Panc1 (cell line): ENCODE measurements at regions not wholly inside any gene's neighbourhood (a gene's known extent, or its start where the extent isn't known, plus 50 kb on each side); places are given as distances from the start of the nearest gene placed in this dataset.
"Not testable (repeated sequence)": the region's sequence is repeated elsewhere in the genome, so short reads cannot be mapped to it uniquely, and the experiment has no call there.

Source experiments
- ATAC-seq: fragments of 200-7000 bp; cut with Tn5 transposase; 2 replicates; pipeline ENCODE4 v1.9.1; 2020; ENCODE audit warnings: mild to moderate bottlenecking, moderate library complexity
- BruUV-seq: library from RNA; stranded (reverse); fragments of 400-500 nt; replicated peaks from 2 replicates; lab custom pipeline; 2021; lab: Mats Ljungman, UMichigan
- CTCF ChIA-PET: fragments of 300-600 bp; sonication (Branson Sonifier 250); formaldehyde crosslinking; loops from one replicate; lab custom pipeline; 2022; ENCODE audit warnings: antibody characterized with exemption; lab: Charles Lee
- POLR2A ChIA-PET: fragments of 300-600 bp; sonication (Branson Sonifier 250); formaldehyde crosslinking; loops from one replicate; lab custom pipeline; 2022; ENCODE audit warnings: antibody characterized with exemption; lab: Charles Lee
- DNase-seq: peaks from one replicate; pipeline ENCODE4 v3.0.0-alpha.2; 2010; ENCODE audit warnings: low read depth, low spot score
- H3K27ac ChIP-seq: 2 replicates; pipeline ENCODE4 v1.5.1; 2011; ENCODE audit warnings: mild to moderate bottlenecking, low read length, inconsistent platforms
- H3K27me3 ChIP-seq: fragments of 200-500 bp; sonication (Bioruptor generic); 2 replicates; pipeline ENCODE4 v1.6.0; 2014; ENCODE audit warnings: low read length, inconsistent platforms; ENCODE audit not compliant: control insufficient read depth, insufficient read depth
- H3K36me3 ChIP-seq: fragments of 200-500 bp; sonication (Bioruptor generic); 2 replicates; pipeline ENCODE4 v1.5.1; 2014; ENCODE audit warnings: inconsistent platforms, mild to moderate bottlenecking, low read length, moderate library complexity; ENCODE audit not compliant: control insufficient read depth, insufficient read depth
- H3K4me1 ChIP-seq: 2 replicates; pipeline ENCODE4 v1.5.1; 2011; ENCODE audit warnings: inconsistent platforms, mild to moderate bottlenecking, low read length, moderate library complexity; ENCODE audit not compliant: control insufficient read depth, insufficient read depth
- H3K4me3 ChIP-seq, 2 experiments: 2 replicates each; pipeline ENCODE4 v1.5.1; 2011 to 2012; ENCODE audit warnings: low read depth in 2 of 2, low read length in 2 of 2, mild to moderate bottlenecking in 2 of 2, inconsistent platforms in 1 of 2, moderate library complexity in 1 of 2
- H3K9me3 ChIP-seq: fragments of 200-500 bp; sonication (Bioruptor generic); 2 replicates; pipeline ENCODE4 v1.5.1; 2014; ENCODE audit warnings: low read depth, mild to moderate bottlenecking, inconsistent platforms, low read length, moderate library complexity; ENCODE audit not compliant: control insufficient read depth, insufficient read depth
- CTCF ChIP-seq: fragments of 450-650 bp; IDR thresholded peaks from 2 replicates; pipeline ENCODE4 v1.5.1; 2017; ENCODE audit warnings: mild to moderate bottlenecking
- POLR2AphosphoS5 ChIP-seq: IDR thresholded peaks from 2 replicates; pipeline ENCODE4 v1.6.1; 2012; ENCODE audit warnings: mild to moderate bottlenecking, low read depth, low read length, moderate library complexity
- SIN3A ChIP-seq: IDR thresholded peaks from 2 replicates; pipeline ENCODE4 v1.6.1; 2012; ENCODE audit warnings: low read depth, mild to moderate bottlenecking, low read length, moderate library complexity, borderline replicate concordance; ENCODE audit not compliant: insufficient read depth
- TCF7L2 ChIP-seq: IDR thresholded peaks from 2 replicates; pipeline ENCODE4 v1.6.1; 2011; ENCODE audit warnings: mild to moderate bottlenecking, low read depth, low read length, inconsistent platforms
- in situ Hi-C: cut with HindIII; loops from 2 replicates; pipeline ENCODE4 v1.10.0; 2016; ENCODE audit warnings: low sequenced_read_pairs, low pct_unique_long_range_greater_than_20kb
- intact Hi-C: fragments of 100-400 bp; cut with micrococcal nuclease; formaldehyde crosslinking; loops from one replicate; pipeline ENCODE4 v1.10.0; 2022; ENCODE audit not compliant: unreplicated experiment
- TF ChIP-seq, protein P1 (sequence below), 2 experiments: IDR thresholded peaks; 2 replicates each; pipeline ENCODE4 v1.6.1; 2011 to 2012; ENCODE audit warnings: low read depth in 2 of 2, control low read depth in 1 of 2, low read length in 1 of 2, mild to moderate bottlenecking in 1 of 2, moderate library complexity in 1 of 2; ENCODE audit not compliant: insufficient read depth in 1 of 2

GRCh38 chr4:9707936-9708335 lies 73.5 kb upstream of the DRD5 start:
- POLR2A ChIA-PET, BruUV-seq, H3K36me3 ChIP-seq, H3K4me3 ChIP-seq, CTCF ChIA-PET, H3K9me3 ChIP-seq, H3K27ac ChIP-seq, in situ Hi-C loops, H3K4me1 ChIP-seq, DNase-seq, ATAC-seq, H3K27me3 ChIP-seq: not testable (repeated sequence)
- intact Hi-C loops, result loop anchor here (10.0 kb wide), 1 partner anchor 57 kb away; no protein-coding TSS in a partner anchor

- intact Hi-C loops (loop anchor here (10.0 kb wide), 1 partner anchor 55 kb away; no protein-coding TSS in a partner anchor), in situ Hi-C loops (no loop called here)
- H3K4me3 ChIP-seq, result no peak overlapping the region
- no peak for TF ChIP-seq SIN3A
- no peak for TF ChIP-seq TCF7L2
- no peak for TF ChIP-seq CTCF
- TF ChIP-seq, protein P1, sequence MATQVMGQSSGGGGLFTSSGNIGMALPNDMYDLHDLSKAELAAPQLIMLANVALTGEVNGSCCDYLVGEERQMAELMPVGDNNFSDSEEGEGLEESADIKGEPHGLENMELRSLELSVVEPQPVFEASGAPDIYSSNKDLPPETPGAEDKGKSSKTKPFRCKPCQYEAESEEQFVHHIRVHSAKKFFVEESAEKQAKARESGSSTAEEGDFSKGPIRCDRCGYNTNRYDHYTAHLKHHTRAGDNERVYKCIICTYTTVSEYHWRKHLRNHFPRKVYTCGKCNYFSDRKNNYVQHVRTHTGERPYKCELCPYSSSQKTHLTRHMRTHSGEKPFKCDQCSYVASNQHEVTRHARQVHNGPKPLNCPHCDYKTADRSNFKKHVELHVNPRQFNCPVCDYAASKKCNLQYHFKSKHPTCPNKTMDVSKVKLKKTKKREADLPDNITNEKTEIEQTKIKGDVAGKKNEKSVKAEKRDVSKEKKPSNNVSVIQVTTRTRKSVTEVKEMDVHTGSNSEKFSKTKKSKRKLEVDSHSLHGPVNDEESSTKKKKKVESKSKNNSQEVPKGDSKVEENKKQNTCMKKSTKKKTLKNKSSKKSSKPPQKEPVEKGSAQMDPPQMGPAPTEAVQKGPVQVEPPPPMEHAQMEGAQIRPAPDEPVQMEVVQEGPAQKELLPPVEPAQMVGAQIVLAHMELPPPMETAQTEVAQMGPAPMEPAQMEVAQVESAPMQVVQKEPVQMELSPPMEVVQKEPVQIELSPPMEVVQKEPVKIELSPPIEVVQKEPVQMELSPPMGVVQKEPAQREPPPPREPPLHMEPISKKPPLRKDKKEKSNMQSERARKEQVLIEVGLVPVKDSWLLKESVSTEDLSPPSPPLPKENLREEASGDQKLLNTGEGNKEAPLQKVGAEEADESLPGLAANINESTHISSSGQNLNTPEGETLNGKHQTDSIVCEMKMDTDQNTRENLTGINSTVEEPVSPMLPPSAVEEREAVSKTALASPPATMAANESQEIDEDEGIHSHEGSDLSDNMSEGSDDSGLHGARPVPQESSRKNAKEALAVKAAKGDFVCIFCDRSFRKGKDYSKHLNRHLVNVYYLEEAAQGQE (IDR thresholded peaks at IDR 0.05; ENCODE audit: insufficient read depth in 1 of 2, low read depth in 2 of 2, low read length in 1 of 2), result no peak
- TF ChIP-seq POLR2AphosphoS5, result no peak
- BruUV-seq, result no TSS peak
- H3K27me3 ChIP-seq, result no peaks in the 10 kb centered on the region
- no peak overlapping the region for H3K27ac ChIP-seq
- ChIA-PET POLR2A (no interaction called here), CTCF (no interaction called here)
- ATAC-seq (no peak), DNase-seq (no peak)
- no peaks in the 10 kb centered on the region for H3K4me1 ChIP-seq
- H3K9me3 ChIP-seq, result no peaks in the 10 kb centered on the region
- H3K36me3 ChIP-seq, result no peaks in the 10 kb centered on the region
These were observed 71.7 kb upstream of the DRD5 start for GRCh38 chr4:9709724-9710123.

GRCh38 chr4:9715271-9715670 lies 66.2 kb upstream of the DRD5 start:
- CTCF ChIA-PET, H3K36me3 ChIP-seq: not testable (repeated sequence)

More at GRCh38 chr4:9715271-9715670, 66.2 kb upstream of the DRD5 start:
- DNase-seq, H3K4me3 ChIP-seq, H3K4me1 ChIP-seq, BruUV-seq, ATAC-seq, H3K27me3 ChIP-seq, POLR2A ChIA-PET, H3K9me3 ChIP-seq, in situ Hi-C loops, intact Hi-C loops, H3K27ac ChIP-seq: not testable (repeated sequence)
